Vagina (tissue), 2 donors: ENCODE measurements at regions not wholly inside any gene's neighbourhood (a gene's known extent, or its start where the extent isn't known, plus 50 kb on each side); places are given as distances from the start of the nearest gene placed in this dataset.

Experiments used
- DNase-seq, 2 donors: peaks; one replicate each; pipeline ENCODE4 v3.0.0-alpha.2; 2017; ENCODE audit errors: extremely low spot score in 2 of 2
- H3K27ac ChIP-seq: fragments of 200-600 bp; sonication (generic); one replicate; pipeline ENCODE4 v1.5.1; 2019
- H3K27me3 ChIP-seq: fragments of 200-600 bp; sonication (generic); one replicate; pipeline ENCODE4 v1.5.1; 2019
- H3K36me3 ChIP-seq, 2 donors: fragments of 200-600 bp; sonication (generic); one replicate each; pipeline ENCODE4 v1.5.1; 2017 to 2019
- H3K4me1 ChIP-seq: fragments of 200-600 bp; sonication (generic); one replicate; pipeline ENCODE4 v1.5.1; 2019
- H3K4me3 ChIP-seq, 2 donors: fragments of 200-600 bp; sonication (generic); 1 replicate in 1 of 2; 2 replicates in 1 of 2; pipeline ENCODE4 v1.5.1; 2016 to 2019
- H3K9me3 ChIP-seq: fragments of 200-600 bp; sonication (generic); one replicate; pipeline ENCODE4 v1.5.1; 2019
- CTCF ChIP-seq, 3 experiments: fragments of 450-650 bp in 2 of 3; fragments of 200-600 bp in 1 of 3; sonication (generic) in 1 of 3; IDR thresholded peaks; one replicate each; pipeline ENCODE4 v1.5.1; 2017 to 2019; ENCODE audit warnings: antibody characterized with exemption in 3 of 3, mild to moderate bottlenecking in 2 of 3, moderate library complexity in 2 of 3
- POLR2A ChIP-seq, 2 donors: fragments of 450-650 bp; IDR thresholded peaks; one replicate each; pipeline ENCODE4 v1.6.1; 2017; ENCODE audit warnings: antibody characterized with exemption in 2 of 2, mild to moderate bottlenecking in 2 of 2, moderate library complexity in 2 of 2
- POLR2AphosphoS5 ChIP-seq, 2 donors: sonication (generic); formaldehyde crosslinking; IDR thresholded peaks; one replicate each; pipeline ENCODE4 v1.9.0; 2017; ENCODE audit warnings: antibody characterized with exemption in 2 of 2, mild to moderate bottlenecking in 2 of 2, low read depth in 1 of 2; ENCODE audit not compliant: insufficient read depth in 1 of 2
- intact Hi-C: fragments of 100-400 bp; cut with DNase I; formaldehyde crosslinking; loops from one replicate; pipeline ENCODE4 v1.15.1; 2023

DNA sequence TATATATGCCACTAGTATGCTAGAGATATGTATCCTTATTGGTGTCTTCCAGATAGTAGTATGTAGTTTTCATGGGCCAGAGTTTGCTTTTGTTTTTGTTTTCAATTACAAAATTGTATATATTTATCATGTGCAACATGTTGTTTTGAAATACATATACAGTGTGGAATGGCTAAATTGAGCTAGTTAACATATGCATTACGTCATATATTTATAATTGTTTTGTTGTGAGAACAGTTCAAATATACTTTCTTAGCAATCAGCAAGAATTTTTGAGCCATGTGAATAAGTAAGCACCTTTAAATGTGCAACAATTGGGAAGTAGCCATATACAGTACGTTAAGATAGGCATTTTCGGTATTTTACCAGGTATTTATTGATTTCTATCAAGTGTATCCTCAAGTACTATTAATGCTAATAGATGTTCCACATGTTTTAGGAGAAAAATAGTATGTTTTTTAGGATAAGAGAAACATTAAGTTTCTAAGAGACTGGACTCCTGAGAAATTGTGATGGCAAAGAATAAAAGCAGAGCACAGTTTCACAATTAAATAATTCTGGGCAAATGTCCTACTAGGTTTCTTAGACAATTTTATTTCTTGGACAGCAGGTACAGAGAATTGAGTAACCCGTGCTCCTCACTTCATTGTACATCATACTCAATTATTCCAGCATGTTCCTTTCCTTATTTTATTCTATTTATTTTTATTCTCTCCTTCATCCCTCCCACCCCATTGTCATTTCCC lies 60.5 kb upstream of the SLC5A12 start:
- Histone ChIP-seq H3K4me3 (no peak overlapping the region), H3K27ac (no peak overlapping the region), H3K4me1 (peaks cover 16% of the 10 kb centered on the region), H3K27me3 (no peaks in the 10 kb centered on the region), H3K36me3 (no peaks in the 10 kb centered on the region), H3K9me3 (no peaks in the 10 kb centered on the region)
- intact Hi-C loops = no loop called here
- TF ChIP-seq CTCF (IDR thresholded peaks at IDR 0.05) (no peak), POLR2AphosphoS5 (IDR thresholded peaks at IDR 0.05; ENCODE audit: insufficient read depth in 1 of 2, low read depth in 1 of 2) (no peak), POLR2A (IDR thresholded peaks at IDR 0.05) (no peak)
- no peak for DNase-seq

DNA sequence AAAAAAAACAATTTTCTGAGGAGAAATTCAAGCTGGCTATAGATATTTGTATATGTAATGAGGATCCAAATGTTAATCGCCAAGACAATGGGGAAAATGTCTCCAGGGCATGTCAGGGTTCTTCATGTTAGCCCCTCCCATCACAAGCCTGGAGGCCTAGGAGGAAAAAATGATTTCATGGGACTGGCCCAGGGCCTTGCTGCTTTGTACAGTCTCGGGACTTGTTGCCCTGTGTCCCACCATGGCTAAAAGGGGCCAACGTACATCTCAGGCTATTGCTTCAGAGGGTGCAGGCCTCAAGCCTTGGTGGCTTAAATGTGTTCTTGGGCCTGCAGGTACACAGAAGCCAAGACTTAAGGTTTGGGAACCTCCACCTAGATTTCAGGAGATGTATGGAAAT lies 62.1 kb upstream of the SLC5A12 start:
- H3K27ac ChIP-seq = no peak overlapping the region
- no peaks in the 10 kb centered on the region for H3K27me3 ChIP-seq
- no peak overlapping the region for H3K4me3 ChIP-seq
- TF ChIP-seq POLR2A (IDR thresholded peaks at IDR 0.05) (no peak), CTCF (IDR thresholded peaks at IDR 0.05) (no peak), POLR2AphosphoS5 (IDR thresholded peaks at IDR 0.05; ENCODE audit: insufficient read depth in 1 of 2, low read depth in 1 of 2) (no peak)
- DNase-seq = no peak
- intact Hi-C loops = no loop called here
- H3K4me1 ChIP-seq = no peaks in the 10 kb centered on the region
- no peaks in the 10 kb centered on the region for H3K36me3 ChIP-seq
- no peaks in the 10 kb centered on the region for H3K9me3 ChIP-seq

- H3K4me3 ChIP-seq = no peak overlapping the region
- DNase-seq = no peak
- no peaks in the 10 kb centered on the region for H3K9me3 ChIP-seq
- no peaks in the 10 kb centered on the region for H3K27me3 ChIP-seq
- no peak overlapping the region for H3K27ac ChIP-seq
- H3K36me3 ChIP-seq = no peaks in the 10 kb centered on the region
- intact Hi-C loops = no loop called here
- TF ChIP-seq POLR2A (IDR thresholded peaks at IDR 0.05) (no peak), CTCF (IDR thresholded peaks at IDR 0.05) (no peak), POLR2AphosphoS5 (IDR thresholded peaks at IDR 0.05; ENCODE audit: insufficient read depth in 1 of 2, low read depth in 1 of 2) (no peak)
- no peaks in the 10 kb centered on the region for H3K4me1 ChIP-seq
Observed at GRCh38 chr11:26790738-26791137, 68.9 kb upstream of the SLC5A12 start.

DNA sequence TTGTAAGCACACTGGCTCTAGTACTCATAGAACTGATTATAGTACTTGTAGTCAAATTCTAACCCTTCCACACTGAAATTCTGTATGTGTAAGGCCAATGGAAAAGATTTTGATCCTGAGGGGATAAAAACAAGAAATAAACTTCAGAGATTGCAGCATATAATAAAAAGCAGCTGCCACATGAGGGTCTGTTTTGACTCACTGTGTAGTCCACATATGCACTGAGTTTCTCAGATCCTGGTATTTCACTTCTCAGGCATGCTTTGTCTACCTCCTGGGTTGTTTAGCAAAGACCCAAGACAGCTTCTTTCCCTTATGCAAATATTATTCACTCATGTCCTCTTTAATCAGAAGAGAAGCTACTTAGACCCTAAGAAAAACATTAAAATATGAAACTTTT lies 71.1 kb upstream of the SLC5A12 start:
- no peak overlapping the region for H3K4me3 ChIP-seq
- H3K9me3 ChIP-seq = no peaks in the 10 kb centered on the region
- intact Hi-C loops = no loop called here

More for the DNA sequence above, 71.1 kb upstream of the SLC5A12 start:
- TF ChIP-seq POLR2A (IDR thresholded peaks at IDR 0.05) (no peak), POLR2AphosphoS5 (IDR thresholded peaks at IDR 0.05; ENCODE audit: insufficient read depth in 1 of 2, low read depth in 1 of 2) (no peak), CTCF (IDR thresholded peaks at IDR 0.05) (no peak)
- no peak overlapping the region for H3K27ac ChIP-seq
- no peaks in the 10 kb centered on the region for H3K27me3 ChIP-seq
- H3K4me1 ChIP-seq = no peaks in the 10 kb centered on the region
- no peaks in the 10 kb centered on the region for H3K36me3 ChIP-seq
- no peak for DNase-seq
